ENCODE measurements at regions not wholly inside any gene's neighbourhood (a gene's known extent, or its start where the extent isn't known, plus 50 kb on each side); places are given as distances from the start of the nearest gene placed in this dataset.

DNA sequence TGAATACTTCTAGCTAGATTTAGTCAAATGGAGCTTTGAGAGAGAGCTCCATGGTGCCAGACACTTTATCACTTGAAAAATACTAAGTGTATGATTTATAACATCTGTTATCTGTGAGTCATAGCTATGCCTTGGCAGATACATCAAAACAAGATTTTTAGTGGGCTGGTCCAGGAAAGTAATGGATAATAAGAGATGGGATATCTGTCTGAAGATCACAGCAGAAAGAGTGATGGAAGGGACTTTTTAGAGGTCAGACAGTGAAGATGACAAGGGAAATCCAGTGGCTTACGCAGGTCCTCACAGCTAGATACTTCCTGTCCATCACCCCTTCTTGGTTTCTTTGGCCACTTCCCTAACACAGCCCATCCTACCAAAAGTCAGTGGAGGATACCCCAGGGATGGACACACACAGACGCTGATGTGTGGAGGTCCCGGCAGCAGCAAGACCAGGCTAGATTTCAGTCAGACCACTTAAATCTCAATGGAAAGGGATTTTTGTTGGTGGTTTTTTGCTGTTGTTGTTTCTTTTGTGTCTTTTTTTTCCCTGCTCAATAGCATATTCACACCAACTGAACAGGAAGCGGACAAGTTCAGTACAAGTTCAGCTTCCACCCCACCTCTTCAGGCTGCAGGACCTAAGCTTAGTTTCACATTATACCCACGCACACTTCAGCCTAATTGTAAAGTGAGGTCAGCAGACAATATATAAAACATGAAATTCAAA lies 209.3 kb downstream of the ALDH8A1 start (continued):
- TF ChIP-seq, protein P1, sequence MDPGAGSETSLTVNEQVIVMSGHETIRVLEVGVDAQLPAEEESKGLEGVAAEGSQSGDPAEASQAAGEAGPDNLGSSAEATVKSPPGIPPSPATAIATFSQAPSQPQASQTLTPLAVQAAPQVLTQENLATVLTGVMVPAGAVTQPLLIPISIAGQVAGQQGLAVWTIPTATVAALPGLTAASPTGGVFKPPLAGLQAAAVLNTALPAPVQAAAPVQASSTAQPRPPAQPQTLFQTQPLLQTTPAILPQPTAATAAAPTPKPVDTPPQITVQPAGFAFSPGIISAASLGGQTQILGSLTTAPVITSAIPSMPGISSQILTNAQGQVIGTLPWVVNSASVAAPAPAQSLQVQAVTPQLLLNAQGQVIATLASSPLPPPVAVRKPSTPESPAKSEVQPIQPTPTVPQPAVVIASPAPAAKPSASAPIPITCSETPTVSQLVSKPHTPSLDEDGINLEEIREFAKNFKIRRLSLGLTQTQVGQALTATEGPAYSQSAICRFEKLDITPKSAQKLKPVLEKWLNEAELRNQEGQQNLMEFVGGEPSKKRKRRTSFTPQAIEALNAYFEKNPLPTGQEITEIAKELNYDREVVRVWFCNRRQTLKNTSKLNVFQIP (CRISPR knock-in tag; IDR thresholded peaks at IDR 0.05; ENCODE audit: borderline replicate concordance, low read depth), result no peak

- TF ChIP-seq, protein P1 (CRISPR knock-in tag; IDR thresholded peaks at IDR 0.05; ENCODE audit: borderline replicate concordance, low read depth), result no peak
- no peak for TF ChIP-seq ZC3H10 (CRISPR knock-in tag; IDR thresholded peaks at IDR 0.05)
- TF ChIP-seq GLIS3 (CRISPR knock-in tag; IDR thresholded peaks at IDR 0.05), result no peak
- TF ChIP-seq, protein P2, sequence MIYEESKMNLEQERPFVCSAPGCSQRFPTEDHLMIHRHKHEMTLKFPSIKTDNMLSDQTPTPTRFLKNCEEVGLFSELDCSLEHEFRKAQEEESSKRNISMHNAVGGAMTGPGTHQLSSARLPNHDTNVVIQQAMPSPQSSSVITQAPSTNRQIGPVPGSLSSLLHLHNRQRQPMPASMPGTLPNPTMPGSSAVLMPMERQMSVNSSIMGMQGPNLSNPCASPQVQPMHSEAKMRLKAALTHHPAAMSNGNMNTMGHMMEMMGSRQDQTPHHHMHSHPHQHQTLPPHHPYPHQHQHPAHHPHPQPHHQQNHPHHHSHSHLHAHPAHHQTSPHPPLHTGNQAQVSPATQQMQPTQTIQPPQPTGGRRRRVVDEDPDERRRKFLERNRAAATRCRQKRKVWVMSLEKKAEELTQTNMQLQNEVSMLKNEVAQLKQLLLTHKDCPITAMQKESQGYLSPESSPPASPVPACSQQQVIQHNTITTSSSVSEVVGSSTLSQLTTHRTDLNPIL (CRISPR knock-in tag; IDR thresholded peaks at IDR 0.05; ENCODE audit: low read depth), result no peak
- no peak for TF ChIP-seq OSR1 (CRISPR knock-in tag; IDR thresholded peaks at IDR 0.05)
- no peak for TF ChIP-seq ZNF70 (CRISPR knock-in tag; IDR thresholded peaks at IDR 0.05)
- no peak for TF ChIP-seq ESRRG (CRISPR knock-in tag; IDR thresholded peaks at IDR 0.05)
- TF ChIP-seq, protein P3, sequence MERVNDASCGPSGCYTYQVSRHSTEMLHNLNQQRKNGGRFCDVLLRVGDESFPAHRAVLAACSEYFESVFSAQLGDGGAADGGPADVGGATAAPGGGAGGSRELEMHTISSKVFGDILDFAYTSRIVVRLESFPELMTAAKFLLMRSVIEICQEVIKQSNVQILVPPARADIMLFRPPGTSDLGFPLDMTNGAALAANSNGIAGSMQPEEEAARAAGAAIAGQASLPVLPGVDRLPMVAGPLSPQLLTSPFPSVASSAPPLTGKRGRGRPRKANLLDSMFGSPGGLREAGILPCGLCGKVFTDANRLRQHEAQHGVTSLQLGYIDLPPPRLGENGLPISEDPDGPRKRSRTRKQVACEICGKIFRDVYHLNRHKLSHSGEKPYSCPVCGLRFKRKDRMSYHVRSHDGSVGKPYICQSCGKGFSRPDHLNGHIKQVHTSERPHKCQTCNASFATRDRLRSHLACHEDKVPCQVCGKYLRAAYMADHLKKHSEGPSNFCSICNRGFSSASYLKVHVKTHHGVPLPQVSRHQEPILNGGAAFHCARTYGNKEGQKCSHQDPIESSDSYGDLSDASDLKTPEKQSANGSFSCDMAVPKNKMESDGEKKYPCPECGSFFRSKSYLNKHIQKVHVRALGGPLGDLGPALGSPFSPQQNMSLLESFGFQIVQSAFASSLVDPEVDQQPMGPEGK (CRISPR knock-in tag; IDR thresholded peaks at IDR 0.05; ENCODE audit: borderline replicate concordance), result no peak
- no peak for TF ChIP-seq ZFP30 (CRISPR knock-in tag; IDR thresholded peaks at IDR 0.05)
- TF ChIP-seq ARNTL (CRISPR knock-in tag; IDR thresholded peaks at IDR 0.05; ENCODE audit: borderline replicate concordance, low read depth), result no peak
- no peak for TF ChIP-seq PPARA (CRISPR knock-in tag; IDR thresholded peaks at IDR 0.05; ENCODE audit: borderline replicate concordance)
- TF ChIP-seq ZNF8 (CRISPR knock-in tag; IDR thresholded peaks at IDR 0.05), result no peak
- no peak for TF ChIP-seq BACH2 (CRISPR knock-in tag; IDR thresholded peaks at IDR 0.05; ENCODE audit: borderline replicate concordance)
- TF ChIP-seq CSRNP3 (CRISPR knock-in tag; IDR thresholded peaks at IDR 0.05), result no peak
- no peak for TF ChIP-seq SNAI2 (CRISPR knock-in tag; IDR thresholded peaks at IDR 0.05)
- TF ChIP-seq ZFP3 (CRISPR knock-in tag; IDR thresholded peaks at IDR 0.05), result no peak
- no peak for TF ChIP-seq ISL1 (CRISPR knock-in tag; IDR thresholded peaks at IDR 0.05)
- ATAC-seq, result no peak; the same call in 2 of the 3 replicates
Measured at GRCh38 chr6:134740027-134740373, 209.9 kb downstream of the ALDH8A1 start.

DNA sequence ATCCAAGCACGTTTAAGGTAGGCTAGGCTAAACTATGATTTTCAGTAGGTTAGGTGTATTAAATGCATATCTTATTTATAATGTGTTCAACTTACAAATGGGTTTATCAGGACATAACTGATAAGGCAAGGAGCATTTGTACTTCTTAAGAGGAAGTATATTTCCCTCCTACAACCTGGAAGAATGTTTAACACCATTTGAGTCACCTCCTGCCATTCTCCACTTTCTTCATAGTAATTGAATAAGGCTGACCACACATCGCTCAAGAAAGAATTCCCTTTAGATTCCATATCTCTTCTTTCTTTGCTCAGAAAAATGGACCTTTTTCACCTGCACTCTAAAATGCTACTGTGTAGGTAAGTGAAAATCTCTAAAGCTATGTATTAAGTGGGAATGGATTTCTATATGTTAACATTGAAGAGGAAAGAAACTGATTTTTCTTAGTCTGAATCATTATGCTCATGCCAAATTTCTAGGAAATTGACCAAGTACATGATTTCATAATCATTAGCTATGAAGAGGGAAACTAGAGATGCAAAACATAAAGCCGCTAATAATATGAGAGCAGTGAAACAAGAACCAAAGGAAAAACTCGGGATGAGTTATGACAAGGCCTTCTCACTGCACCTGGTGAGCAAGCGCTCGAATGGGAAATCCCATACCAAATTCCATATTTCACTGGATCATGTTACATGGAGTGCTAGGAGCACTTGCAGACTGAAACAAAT lies 210.4 kb downstream of the ALDH8A1 start:
- peak; percentile 68 for ATAC-seq
- TF ChIP-seq ZC3H10 (CRISPR knock-in tag; IDR thresholded peaks at IDR 0.05) (0 out of 2 replicates have a peak, but pooled peaks have one; percentile 5), ZFP3 (CRISPR knock-in tag; IDR thresholded peaks at IDR 0.05) (no peak), ISL1 (CRISPR knock-in tag; IDR thresholded peaks at IDR 0.05) (0 out of 2 replicates have a peak, but pooled peaks have one; percentile 21), OSR1 (CRISPR knock-in tag; IDR thresholded peaks at IDR 0.05) (no peak)

DNA sequence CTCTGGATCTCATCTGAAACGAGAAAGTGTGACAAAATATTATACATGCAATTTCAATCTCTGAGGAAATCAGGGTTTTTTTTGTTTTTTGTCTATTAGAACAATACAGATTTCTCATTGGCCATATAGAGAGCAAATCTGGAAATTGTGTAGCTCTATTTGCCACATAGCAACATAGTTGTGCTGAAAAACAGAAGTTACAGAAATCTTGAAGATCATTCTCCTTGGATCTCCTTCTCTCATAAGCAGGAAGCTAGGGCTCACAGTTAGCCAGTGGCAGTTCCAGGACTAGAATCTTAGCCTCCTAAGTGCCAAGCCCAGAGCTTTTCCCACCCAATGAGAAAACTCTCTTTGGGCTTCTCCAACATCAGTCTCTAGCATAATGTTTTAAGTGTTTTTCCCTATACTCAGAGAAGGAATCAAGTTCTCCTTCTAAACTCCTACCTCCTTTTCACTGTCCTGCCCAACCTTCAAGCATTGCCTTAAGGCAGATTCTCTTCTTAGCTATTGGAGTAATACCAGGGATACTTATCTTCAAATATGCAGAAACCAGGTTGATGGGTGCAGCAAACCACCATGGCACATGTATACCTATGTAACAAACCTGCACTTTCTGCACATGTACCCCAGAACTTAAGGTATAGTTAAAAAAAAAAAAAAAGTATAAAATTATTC lies 211.6 kb downstream of the ALDH8A1 start:
- ATAC-seq, result no peak
- TF ChIP-seq BACH2 (CRISPR knock-in tag; IDR thresholded peaks at IDR 0.05; ENCODE audit: borderline replicate concordance), result no peak
- no peak for TF ChIP-seq PPARA (CRISPR knock-in tag; IDR thresholded peaks at IDR 0.05; ENCODE audit: borderline replicate concordance)
- no peak for TF ChIP-seq CSDC2 (CRISPR knock-in tag; IDR thresholded peaks at IDR 0.05)
- TF ChIP-seq, protein P4, sequence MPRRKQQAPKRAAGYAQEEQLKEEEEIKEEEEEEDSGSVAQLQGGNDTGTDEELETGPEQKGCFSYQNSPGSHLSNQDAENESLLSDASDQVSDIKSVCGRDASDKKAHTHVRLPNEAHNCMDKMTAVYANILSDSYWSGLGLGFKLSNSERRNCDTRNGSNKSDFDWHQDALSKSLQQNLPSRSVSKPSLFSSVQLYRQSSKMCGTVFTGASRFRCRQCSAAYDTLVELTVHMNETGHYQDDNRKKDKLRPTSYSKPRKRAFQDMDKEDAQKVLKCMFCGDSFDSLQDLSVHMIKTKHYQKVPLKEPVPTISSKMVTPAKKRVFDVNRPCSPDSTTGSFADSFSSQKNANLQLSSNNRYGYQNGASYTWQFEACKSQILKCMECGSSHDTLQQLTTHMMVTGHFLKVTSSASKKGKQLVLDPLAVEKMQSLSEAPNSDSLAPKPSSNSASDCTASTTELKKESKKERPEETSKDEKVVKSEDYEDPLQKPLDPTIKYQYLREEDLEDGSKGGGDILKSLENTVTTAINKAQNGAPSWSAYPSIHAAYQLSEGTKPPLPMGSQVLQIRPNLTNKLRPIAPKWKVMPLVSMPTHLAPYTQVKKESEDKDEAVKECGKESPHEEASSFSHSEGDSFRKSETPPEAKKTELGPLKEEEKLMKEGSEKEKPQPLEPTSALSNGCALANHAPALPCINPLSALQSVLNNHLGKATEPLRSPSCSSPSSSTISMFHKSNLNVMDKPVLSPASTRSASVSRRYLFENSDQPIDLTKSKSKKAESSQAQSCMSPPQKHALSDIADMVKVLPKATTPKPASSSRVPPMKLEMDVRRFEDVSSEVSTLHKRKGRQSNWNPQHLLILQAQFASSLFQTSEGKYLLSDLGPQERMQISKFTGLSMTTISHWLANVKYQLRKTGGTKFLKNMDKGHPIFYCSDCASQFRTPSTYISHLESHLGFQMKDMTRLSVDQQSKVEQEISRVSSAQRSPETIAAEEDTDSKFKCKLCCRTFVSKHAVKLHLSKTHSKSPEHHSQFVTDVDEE (CRISPR knock-in tag; IDR thresholded peaks at IDR 0.05), result no peak
- TF ChIP-seq TOX (CRISPR knock-in tag; IDR thresholded peaks at IDR 0.05; ENCODE audit: borderline replicate concordance), result no peak
- TF ChIP-seq ESRRG (CRISPR knock-in tag; IDR thresholded peaks at IDR 0.05), result no peak
- TF ChIP-seq RARB (CRISPR knock-in tag; IDR thresholded peaks at IDR 0.05), result no peak
- TF ChIP-seq, protein P3 (CRISPR knock-in tag; IDR thresholded peaks at IDR 0.05; ENCODE audit: borderline replicate concordance), result no peak
- no peak for TF ChIP-seq ZFP30 (CRISPR knock-in tag; IDR thresholded peaks at IDR 0.05)

Data from SK-N-SH treated with all-trans-retinoic acid at 6 μM for 48 hours (cell line).